OCI-LY7 (cell line): ENCODE measurements at regions not wholly inside any gene's neighbourhood (a gene's known extent, or its start where the extent isn't known, plus 50 kb on each side); places are given as distances from the start of the nearest gene placed in this dataset.

ENCODE experiments used
- BruUV-seq: library from RNA; stranded (reverse); fragments of 400-500 nt; replicated peaks from 2 replicates; lab custom pipeline; 2021; lab: Mats Ljungman, UMichigan
- CTCF ChIA-PET: fragments of 300-600 bp; sonication (Branson Sonifier 250); formaldehyde crosslinking; loops from one replicate; lab custom pipeline; 2022; ENCODE audit warnings: antibody characterized with exemption; ENCODE audit not compliant: unreplicated experiment; lab: Charles Lee
- POLR2A ChIA-PET: fragments of 300-600 bp; sonication (Branson Sonifier 250); formaldehyde crosslinking; loops from one replicate; lab custom pipeline; 2022; ENCODE audit warnings: antibody characterized with exemption; lab: Charles Lee
- DNase-seq: peaks from one replicate; pipeline ENCODE4 v3.0.0-alpha.2; 2015; ENCODE audit warnings: low spot score
- H2AFZ ChIP-seq: fragments of 200-600 bp; sonication (generic), shearing (Covaris generic); 2 replicates; pipeline ENCODE4 v1.6.1; 2014; ENCODE audit warnings: mild to moderate bottlenecking, antibody characterized with exemption, low read length, moderate library complexity
- H3K27ac ChIP-seq: fragments of 200-600 bp; sonication (generic); 2 replicates; pipeline ENCODE4 v1.5.1; 2014; ENCODE audit warnings: mixed run types, low read depth, mild to moderate bottlenecking, moderate library complexity, low read length, inconsistent platforms; ENCODE audit not compliant: poor library complexity, severe bottlenecking
- H3K36me3 ChIP-seq: fragments of 200-600 bp; sonication (generic); 2 replicates; pipeline ENCODE4 v1.6.1; 2014; ENCODE audit warnings: mild to moderate bottlenecking, antibody characterized with exemption, low read length, moderate library complexity, mixed read lengths; ENCODE audit not compliant: insufficient read depth
- H3K4me1 ChIP-seq: fragments of 200-600 bp; sonication (generic); 2 replicates; pipeline ENCODE4 v1.5.1; 2014; ENCODE audit warnings: mild to moderate bottlenecking, low read length; ENCODE audit not compliant: insufficient read depth, poor library complexity, severe bottlenecking
- H3K4me2 ChIP-seq: fragments of 200-600 bp; sonication (generic); 2 replicates; pipeline ENCODE4 v1.6.1; 2014; ENCODE audit warnings: mild to moderate bottlenecking, low read length
- H3K4me3 ChIP-seq: fragments of 200-600 bp; sonication (generic); 2 replicates; pipeline ENCODE4 v1.5.1; 2014; ENCODE audit warnings: mild to moderate bottlenecking, low read depth, low read length; ENCODE audit not compliant: poor library complexity, severe bottlenecking
- H3K79me2 ChIP-seq: fragments of 200-600 bp; sonication (generic); 2 replicates; pipeline ENCODE4 v1.6.1; 2016; ENCODE audit warnings: low read depth, mild to moderate bottlenecking, low read length, moderate library complexity, mixed read lengths; ENCODE audit not compliant: insufficient read depth
- H3K9me2 ChIP-seq: fragments of 200-600 bp; sonication (generic); 2 replicates; pipeline ENCODE4 v1.6.1; 2016; ENCODE audit warnings: mild to moderate bottlenecking, low read length, mixed read lengths; ENCODE audit not compliant: insufficient read depth
- H3K9me3 ChIP-seq: fragments of 200-600 bp; sonication (generic); 2 replicates; pipeline ENCODE4 v1.6.1; 2014; ENCODE audit warnings: mild to moderate bottlenecking, mixed run types, low read length, mixed read lengths
- H4K20me1 ChIP-seq: fragments of 200-600 bp; sonication (generic); 2 replicates; pipeline ENCODE4 v1.6.1; 2014; ENCODE audit warnings: mild to moderate bottlenecking, antibody characterized with exemption, low read length, moderate library complexity, mixed read lengths; ENCODE audit not compliant: insufficient read depth
- CTCF ChIP-seq: fragments of 200-600 bp; sonication (generic); conservative IDR thresholded peaks from 2 replicates; pipeline ENCODE4 v1.5.1; 2014; ENCODE audit warnings: mild to moderate bottlenecking, antibody characterized with exemption, low read length, moderate library complexity, mixed read lengths
- EZH2phosphoT487 ChIP-seq: fragments of 200-600 bp; sonication (generic); IDR thresholded peaks from 2 replicates; pipeline ENCODE4 v1.6.1; 2018; ENCODE audit warnings: low read depth, borderline replicate concordance, mild to moderate bottlenecking, mixed run types, antibody characterized with exemption, low read length, moderate library complexity, mixed read lengths
- intact Hi-C: fragments of 100-400 bp; cut with micrococcal nuclease; formaldehyde crosslinking; loops from one replicate; pipeline ENCODE4 v1.10.0; 2022; ENCODE audit not compliant: unreplicated experiment

DNA sequence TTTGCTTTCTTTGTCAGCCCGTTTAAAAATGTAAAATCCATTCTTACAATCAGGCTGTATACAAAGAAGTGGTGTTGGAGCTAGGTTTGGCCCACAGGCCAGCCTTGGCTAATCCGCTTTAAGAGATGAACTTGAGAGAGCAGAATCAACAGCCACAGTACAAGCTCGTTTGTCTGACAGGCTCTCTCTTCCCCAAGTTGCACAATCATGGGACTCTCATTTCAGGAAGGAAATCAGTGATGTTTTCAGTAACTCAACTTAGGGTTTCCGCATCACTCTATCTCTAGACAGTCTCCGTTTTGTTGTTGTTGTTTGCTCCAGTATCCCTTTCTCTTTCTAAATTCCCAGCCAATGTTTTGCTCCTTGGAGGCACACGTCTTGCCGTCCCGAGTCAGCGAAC is 582.0 kb upstream of the MKI67 start:
- Histone ChIP-seq H3K9me2 (no peaks in the 10 kb centered on the region), H3K36me3 (no peaks in the 10 kb centered on the region), H2AFZ (no peak overlapping the region), H4K20me1 (no peaks in the 10 kb centered on the region), H3K9me3 (no peaks in the 10 kb centered on the region), H3K79me2 (no peaks in the 10 kb centered on the region), H3K4me1 (no peaks in the 10 kb centered on the region), H3K4me3 (no peak overlapping the region), H3K4me2 (no peak overlapping the region), H3K27ac (no peak overlapping the region)
- ChIA-PET CTCF (no interaction called here), POLR2A (no interaction called here)
- intact Hi-C loops, result no loop called here
- DNase-seq, result no peak
- no peak for TF ChIP-seq EZH2phosphoT487
- BruUV-seq, result no TSS peak

GRCh38 chr10:128709686-128710085 is 583.5 kb upstream of the MKI67 start:
- Histone ChIP-seq H3K27ac (no peak overlapping the region), H3K4me3 (no peak overlapping the region), H3K4me1 (no peaks in the 10 kb centered on the region), H3K9me3 (no peaks in the 10 kb centered on the region), H4K20me1 (no peaks in the 10 kb centered on the region), H3K79me2 (no peaks in the 10 kb centered on the region), H3K4me2 (no peak overlapping the region), H3K36me3 (no peaks in the 10 kb centered on the region), H3K9me2 (no peaks in the 10 kb centered on the region), H2AFZ (no peak overlapping the region)
- BruUV-seq, result no TSS peak
- POLR2A ChIA-PET, result no interaction called here
- no peak for TF ChIP-seq EZH2phosphoT487
- TF ChIP-seq CTCF, result no peak
- intact Hi-C loops, result no loop called here
- no peak for DNase-seq
- CTCF ChIA-PET, result no interaction called here

DNA sequence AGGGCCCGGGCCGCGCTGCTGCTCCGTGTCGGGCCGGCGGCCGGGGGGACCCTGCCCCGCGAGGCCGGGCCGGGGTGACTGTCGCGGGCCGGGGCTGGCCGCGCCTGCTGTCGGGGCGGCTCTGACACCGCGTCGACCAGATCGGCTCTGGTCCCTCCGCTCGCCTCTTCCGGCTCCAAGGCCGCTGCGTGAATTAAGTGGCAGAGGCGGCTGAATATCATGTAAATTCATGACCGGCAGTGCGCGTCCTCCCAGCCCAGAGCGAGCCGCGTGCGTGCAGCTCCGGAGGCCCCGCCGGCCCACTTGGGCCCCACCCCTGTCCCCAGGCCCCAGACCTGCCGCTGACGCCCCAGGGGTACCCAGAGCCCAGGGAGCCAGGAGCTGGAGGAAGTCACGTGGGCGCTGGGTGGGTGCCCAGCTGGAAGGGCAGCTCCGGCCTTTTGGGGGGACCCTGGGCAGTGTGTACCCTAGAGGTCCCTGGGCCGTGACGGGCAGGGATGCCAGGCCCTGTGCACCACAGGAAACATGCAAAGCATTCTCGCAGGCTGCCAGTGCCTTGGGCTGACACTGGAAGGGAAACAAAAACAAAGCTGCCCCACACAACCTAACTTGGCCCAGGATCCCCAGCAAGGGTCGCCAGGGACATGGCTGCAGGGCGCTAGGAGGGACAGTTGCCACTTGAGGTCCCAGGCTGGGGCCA is 584.0 kb upstream of the MKI67 start:
- Histone ChIP-seq H2AFZ (no peak overlapping the region), H3K9me2 (no peaks in the 10 kb centered on the region), H3K9me3 (no peaks in the 10 kb centered on the region), H3K4me3 (no peak overlapping the region), H3K36me3 (no peaks in the 10 kb centered on the region), H3K27ac (no peak overlapping the region), H4K20me1 (no peaks in the 10 kb centered on the region), H3K4me2 (no peak overlapping the region), H3K4me1 (no peaks in the 10 kb centered on the region), H3K79me2 (no peaks in the 10 kb centered on the region)
- DNase-seq, result no peak
- intact Hi-C loops, result no loop called here
- no peak for TF ChIP-seq EZH2phosphoT487
- TF ChIP-seq CTCF, result no peak
- ChIA-PET POLR2A (no interaction called here), CTCF (no interaction called here)
- BruUV-seq, result no TSS peak
